GM23248 (cell line): ENCODE measurements at regions not wholly inside any gene's neighbourhood (a gene's known extent, or its start where the extent isn't known, plus 50 kb on each side); places are given as distances from the start of the nearest gene placed in this dataset.

Experiments
- EZH2 ChIP-seq: fragments of 200-600 bp; sonication (generic); IDR thresholded peaks from 2 replicates; pipeline ENCODE4 v1.6.1; 2018; ENCODE audit warnings: antibody characterized with exemption, mild to moderate bottlenecking; ENCODE audit not compliant: insufficient read depth, poor library complexity, severe bottlenecking
- EZH2phosphoT487 ChIP-seq: fragments of 200-600 bp; sonication (generic); IDR thresholded peaks from 2 replicates; pipeline ENCODE4 v1.6.1; 2018; ENCODE audit warnings: antibody characterized with exemption, moderate library complexity, mild to moderate bottlenecking, low read depth; ENCODE audit not compliant: insufficient read depth

GRCh38 chr11:98101329-98101728 is 919.4 kb upstream of the CNTN5 start:
- TF ChIP-seq EZH2: no peak
- no peak for TF ChIP-seq EZH2phosphoT487
